Esophagus mucosa (tissue), 1 donor: ENCODE measurements at regions not wholly inside any gene's neighbourhood (a gene's known extent, or its start where the extent isn't known, plus 50 kb on each side); places are given as distances from the start of the nearest gene placed in this dataset.

ENCODE experiments used
- ATAC-seq: fragments of 200-7000 bp; cut with Tn5 transposase; one replicate; pipeline ENCODE4 v1.9.1; 2020
- donor health status: DM: yes; HTN: yes; CAD: no.

DNA sequence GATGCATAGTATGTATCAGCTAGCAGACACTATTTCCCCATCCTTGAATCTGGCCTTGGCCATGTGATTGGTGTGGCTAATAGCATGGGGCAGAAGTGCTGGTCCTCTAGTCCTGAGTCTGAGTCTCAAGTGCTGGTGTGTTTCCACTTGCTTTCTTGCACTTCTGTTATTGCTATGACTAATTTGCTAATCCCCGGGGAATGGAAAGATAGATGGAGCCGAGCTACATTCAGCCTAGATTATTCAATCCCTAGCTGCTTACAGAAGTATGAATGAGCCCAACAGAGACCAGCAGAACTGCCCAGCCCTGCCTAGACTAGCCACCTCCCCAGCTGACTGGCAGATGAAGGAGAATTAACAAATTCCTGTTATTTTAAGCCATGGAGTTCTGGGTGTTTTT lies 53.2 kb upstream of the SYPL1 start:
- ATAC-seq: peak; percentile 56

DNA sequence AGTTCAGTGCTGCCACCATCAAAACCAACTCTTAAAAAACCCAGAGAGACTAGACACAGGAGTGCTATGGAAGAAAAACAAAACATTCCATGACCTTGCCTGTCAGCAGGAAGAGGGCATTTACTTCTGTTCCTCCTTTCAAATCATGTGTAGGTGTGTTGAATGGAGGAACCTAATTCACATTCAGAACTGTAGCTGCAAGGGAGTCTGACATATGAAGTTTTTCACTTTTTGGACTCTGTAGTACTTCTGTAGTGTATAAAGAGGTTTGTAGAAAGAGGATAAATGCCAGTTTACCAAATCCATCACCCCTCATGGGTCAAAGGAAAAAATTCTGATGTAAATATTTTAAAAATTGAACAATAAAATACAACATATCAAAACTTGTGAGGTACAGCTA lies 51.1 kb upstream of the SYPL1 start:
- no peak for ATAC-seq
